Pancreas (tissue), 10 donors: ENCODE measurements at regions not wholly inside any gene's neighbourhood (a gene's known extent, or its start where the extent isn't known, plus 50 kb on each side); places are given as distances from the start of the nearest gene placed in this dataset.

Source experiments
- ATAC-seq, 4 donors: fragments of 200-7000 bp; cut with Tn5 transposase; one replicate each; pipeline versions ENCODE4 v1.8.0 to v1.9.1; 2020; ENCODE audit warnings: mild to moderate bottlenecking in 4 of 4, moderate library complexity in 4 of 4
- DNase-seq, 6 donors: peaks; one replicate each; pipeline ENCODE4 v3.0.0-alpha.2; 2020
- FAIRE-seq: peaks from 2 replicates; lab custom pipeline; 2012; peaks lifted over from hg19 to GRCh38; lab: Jason Lieb, UNC
- H3K27ac ChIP-seq, 4 donors: fragments of 200-600 bp; sonication (generic); 1 replicate in 3 of 4; 2 replicates in 1 of 4; pipeline versions ENCODE4 v1.5.0 to v1.8.0; 2020
- H3K27me3 ChIP-seq, 4 donors: fragments of 200-600 bp; one replicate each; pipeline ENCODE4 v1.8.0; 2021
- H3K36me3 ChIP-seq, 3 donors: fragments of 200-600 bp; sonication (generic) in 1 of 3; one replicate each; pipeline versions ENCODE4 v1.5.0 to v1.8.0; 2020 to 2021
- H3K4me1 ChIP-seq, 3 donors: fragments of 200-600 bp; one replicate each; pipeline ENCODE4 v1.8.0; 2021
- H3K4me3 ChIP-seq, 4 donors: fragments of 200-600 bp; sonication (generic) in 2 of 4; one replicate each; pipeline versions ENCODE4 v1.5.0 to v1.8.0; 2020 to 2021
- H3K9me3 ChIP-seq, 4 donors: fragments of 200-600 bp; one replicate each; pipeline ENCODE4 v1.8.0; 2021
- WGBS, 2 donors: extraction: QIAGEN DNeasy Blood & Tissue Kit; methylation state at CpG; one replicate each; pipeline ENCODE4 v1.1.7; 2013; 5-methylcytosine and 5-hydroxymethylcytosine counted together
- intact Hi-C, 3 donors: fragments of 100-400 bp; cut with DNase I; formaldehyde crosslinking; loops; one replicate each; pipeline versions ENCODE4 v1.11.1 to v1.14.2; 2022
- TF ChIP-seq, protein P1 (sequence below), 4 donors: fragments of 200-600 bp; sonication (generic) in 3 of 4; IDR thresholded peaks; one replicate each; pipeline versions ENCODE4 v1.5.0 to v1.8.0; 2021; ENCODE audit warnings: antibody characterized with exemption in 4 of 4
- donor health status: healthy with polysubstance abuse.
- donor health status: DM: no; HTN: no; CAD: no; lungs with moderate emphysema.
- donor health status: DM: no; HTN: no; CAD: no.
- donor health status: control.
- donor health status: control.
- donor health status: Bipolar disorder and iron deficiency.
- donor health status: DM: yes; HTN: yes; CAD: no.
- donor health status: DM: no; HTN: no; CAD: no.
- donor health status: DM: no; HTN: no; CAD: no.
- donor health status: DM: yes; HTN: yes; CAD: no.

DNA sequence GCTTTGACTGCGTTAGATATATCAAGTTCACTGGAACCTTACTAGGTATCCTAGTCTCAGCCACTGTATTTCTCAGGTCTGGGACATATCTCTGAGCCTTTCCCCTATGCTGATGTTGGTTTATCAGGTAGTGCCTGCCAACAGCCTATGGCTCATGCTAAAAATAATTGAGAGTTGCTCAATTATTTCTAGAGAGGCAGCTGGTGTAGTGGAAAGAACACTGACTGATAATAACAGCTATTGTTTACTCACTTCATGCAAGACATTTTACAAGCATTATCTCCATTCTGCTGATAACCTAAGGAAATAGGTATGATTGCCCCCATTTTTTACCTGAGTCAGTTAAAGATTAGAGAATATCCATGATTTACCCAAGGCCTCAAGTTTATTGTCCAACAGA lies 231.4 kb downstream of the LRRN1 start:
- no peak for ATAC-seq
- TF ChIP-seq, protein P1, sequence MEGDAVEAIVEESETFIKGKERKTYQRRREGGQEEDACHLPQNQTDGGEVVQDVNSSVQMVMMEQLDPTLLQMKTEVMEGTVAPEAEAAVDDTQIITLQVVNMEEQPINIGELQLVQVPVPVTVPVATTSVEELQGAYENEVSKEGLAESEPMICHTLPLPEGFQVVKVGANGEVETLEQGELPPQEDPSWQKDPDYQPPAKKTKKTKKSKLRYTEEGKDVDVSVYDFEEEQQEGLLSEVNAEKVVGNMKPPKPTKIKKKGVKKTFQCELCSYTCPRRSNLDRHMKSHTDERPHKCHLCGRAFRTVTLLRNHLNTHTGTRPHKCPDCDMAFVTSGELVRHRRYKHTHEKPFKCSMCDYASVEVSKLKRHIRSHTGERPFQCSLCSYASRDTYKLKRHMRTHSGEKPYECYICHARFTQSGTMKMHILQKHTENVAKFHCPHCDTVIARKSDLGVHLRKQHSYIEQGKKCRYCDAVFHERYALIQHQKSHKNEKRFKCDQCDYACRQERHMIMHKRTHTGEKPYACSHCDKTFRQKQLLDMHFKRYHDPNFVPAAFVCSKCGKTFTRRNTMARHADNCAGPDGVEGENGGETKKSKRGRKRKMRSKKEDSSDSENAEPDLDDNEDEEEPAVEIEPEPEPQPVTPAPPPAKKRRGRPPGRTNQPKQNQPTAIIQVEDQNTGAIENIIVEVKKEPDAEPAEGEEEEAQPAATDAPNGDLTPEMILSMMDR (IDR thresholded peaks at IDR 0.05), result no peak
- Histone ChIP-seq H3K27ac (no peak overlapping the region), H3K27me3 (no peaks in the 10 kb centered on the region), H3K9me3 (no peaks in the 10 kb centered on the region), H3K4me3 (no peak overlapping the region), H3K4me1 (no peaks in the 10 kb centered on the region), H3K36me3 (no peaks in the 10 kb centered on the region)
- FAIRE-seq, result no peak
- 87 to 97% methylated on average over 1 of the region's 1 CpG for WGBS, 2 donors
- DNase-seq, result no peak
- intact Hi-C loops, result no loop called here

DNA sequence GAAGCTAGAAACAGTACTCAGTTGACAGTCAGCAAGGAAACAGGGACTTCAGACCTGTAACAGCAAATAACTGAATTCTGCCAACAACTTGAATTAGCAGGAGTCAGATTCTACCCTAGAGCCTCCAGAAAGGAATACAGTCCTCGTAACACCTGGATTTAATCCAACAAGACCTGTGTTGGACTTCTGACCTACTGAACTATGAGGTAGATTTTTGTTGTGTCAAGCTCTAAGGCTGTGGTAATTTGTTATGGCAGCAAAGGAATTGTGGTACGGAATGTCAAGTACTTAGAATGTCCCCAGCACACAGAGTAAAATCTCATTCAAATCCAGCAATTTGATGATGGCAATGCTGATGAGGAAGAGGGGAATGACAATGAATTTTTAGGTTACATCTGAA lies 234.1 kb downstream of the LRRN1 start:
- intact Hi-C loops, result no loop called here

DNA sequence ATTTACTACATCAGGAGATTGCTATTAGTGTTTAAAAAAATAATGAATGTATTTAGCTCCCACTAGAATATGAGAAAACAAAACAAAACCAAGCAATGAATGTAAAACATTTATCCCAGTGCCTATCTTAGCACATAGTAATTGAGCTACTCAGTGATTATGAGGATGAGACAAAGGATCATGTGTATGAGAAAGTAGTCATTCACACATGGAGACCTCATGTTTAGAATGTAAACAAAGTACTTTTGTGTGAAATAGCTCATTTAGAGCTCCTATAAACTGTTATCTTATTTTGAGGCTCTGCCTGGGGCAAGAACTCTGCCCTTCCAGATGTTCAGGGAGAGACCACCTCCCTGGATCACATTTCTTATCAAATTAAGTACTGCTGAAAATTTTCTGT lies 236.8 kb downstream of the LRRN1 start:
- ATAC-seq (no peak), DNase-seq (no peak), FAIRE-seq (no peak)
- H3K27me3 ChIP-seq, result no peaks in the 10 kb centered on the region
- H3K4me1 ChIP-seq, result no peaks in the 10 kb centered on the region
- TF ChIP-seq, protein P1 (IDR thresholded peaks at IDR 0.05), result no peak
- no peaks in the 10 kb centered on the region for H3K36me3 ChIP-seq
- intact Hi-C loops, result no loop called here
- H3K4me3 ChIP-seq, result no peak overlapping the region
- H3K9me3 ChIP-seq, result no peaks in the 10 kb centered on the region
- H3K27ac ChIP-seq, result no peak overlapping the region

More for the DNA sequence above, 234.1 kb downstream of the LRRN1 start:
- FAIRE-seq (no peak), DNase-seq (no peak), ATAC-seq (no peak)
- Histone ChIP-seq H3K36me3 (no peaks in the 10 kb centered on the region), H3K4me1 (no peaks in the 10 kb centered on the region), H3K27me3 (no peaks in the 10 kb centered on the region), H3K27ac (no peak overlapping the region), H3K9me3 (no peaks in the 10 kb centered on the region), H3K4me3 (no peak overlapping the region)
- TF ChIP-seq, protein P1 (IDR thresholded peaks at IDR 0.05), result no peak
- 92% methylated on average over 2 of the region's 2 CpGs for WGBS, 2 donors

DNA sequence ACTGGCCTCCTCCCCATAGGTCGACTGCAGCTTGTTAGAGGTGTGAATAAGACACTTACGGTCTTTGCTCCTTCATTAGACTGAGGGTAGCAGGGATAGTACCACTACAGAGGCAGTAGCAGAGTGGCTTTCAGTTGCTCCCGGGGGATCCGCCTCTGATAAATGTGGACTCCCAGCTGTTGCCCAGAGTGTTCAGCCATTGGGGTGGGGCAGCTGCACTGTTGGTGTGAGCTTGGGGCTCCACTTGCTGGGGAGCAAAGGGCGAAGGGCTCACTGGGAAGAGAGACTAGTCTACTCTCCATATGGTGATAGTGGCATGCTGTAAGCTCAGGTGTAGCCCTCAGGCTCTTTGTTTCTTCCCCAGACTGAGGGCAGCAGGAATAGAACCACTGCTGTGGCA lies 239.1 kb downstream of the LRRN1 start:
- 82 to 92% methylated on average over 5 of the region's 5 CpGs for WGBS, 2 donors
- H3K4me3 ChIP-seq, result no peak overlapping the region
- H3K27me3 ChIP-seq, result no peaks in the 10 kb centered on the region
- DNase-seq (no peak), ATAC-seq (no peak), FAIRE-seq (no peak)
- no peaks in the 10 kb centered on the region for H3K9me3 ChIP-seq
- no peaks in the 10 kb centered on the region for H3K4me1 ChIP-seq
- intact Hi-C loops, result no loop called here
- no peaks in the 10 kb centered on the region for H3K36me3 ChIP-seq
- TF ChIP-seq, protein P1 (IDR thresholded peaks at IDR 0.05), result no peak
- H3K27ac ChIP-seq, result no peak overlapping the region

DNA sequence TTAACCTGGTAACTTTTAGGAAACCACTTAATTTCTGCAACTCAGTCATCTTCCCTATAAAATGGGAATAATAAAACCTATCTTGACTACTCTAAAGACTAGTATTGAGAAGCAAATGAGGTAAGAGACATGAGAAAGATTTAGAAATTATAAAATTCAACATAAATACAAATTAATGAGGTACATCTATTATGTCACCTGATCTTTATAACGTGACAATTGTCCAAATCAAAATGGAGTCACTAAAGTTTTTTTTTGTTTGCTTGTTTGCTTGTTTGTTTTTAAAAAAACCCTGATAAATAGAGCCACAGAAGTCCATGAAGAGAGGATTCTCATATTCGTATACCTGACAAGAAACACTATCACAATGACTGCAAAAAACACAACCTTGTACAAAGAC lies 242.8 kb downstream of the LRRN1 start:
- 63 to 76% methylated on average over 2 of the region's 2 CpGs for WGBS, 2 donors
- Histone ChIP-seq H3K9me3 (no peaks in the 10 kb centered on the region), H3K4me3 (no peak overlapping the region), H3K27me3 (no peaks in the 10 kb centered on the region), H3K27ac (no peak overlapping the region), H3K4me1 (no peaks in the 10 kb centered on the region), H3K36me3 (no peaks in the 10 kb centered on the region)
- FAIRE-seq (no peak), DNase-seq (no peak), ATAC-seq (no peak)
- intact Hi-C loops, result no loop called here
- TF ChIP-seq, protein P1 (IDR thresholded peaks at IDR 0.05), result no peak
